Type B pancreatic cell (in vitro differentiated cells): ENCODE measurements at regions not wholly inside any gene's neighbourhood (a gene's known extent, or its start where the extent isn't known, plus 50 kb on each side); places are given as distances from the start of the nearest gene placed in this dataset.

Experiments used
- DNase-seq: peaks from one replicate; pipeline ENCODE4 v3.0.0; 2021; ENCODE audit warnings: mixed read lengths; ENCODE audit not compliant: unreplicated experiment; ENCODE audit errors: extremely low spot score
- H3K27ac Mint-ChIP-seq: 2 replicates; pipeline ENCODE4 v1.8.0; 2021; ENCODE audit warnings: mild to moderate bottlenecking, mixed read lengths
- H3K27me3 Mint-ChIP-seq: 2 replicates; pipeline ENCODE4 v1.8.0; 2021; ENCODE audit warnings: mixed read lengths
- H3K36me3 Mint-ChIP-seq: 2 replicates; pipeline ENCODE4 v1.8.0; 2021; ENCODE audit warnings: mixed read lengths
- H3K4me1 Mint-ChIP-seq: one replicate; pipeline ENCODE4 v1.8.0; 2021; ENCODE audit warnings: mixed read lengths; ENCODE audit not compliant: unreplicated experiment
- H3K4me3 Mint-ChIP-seq: 2 replicates; pipeline ENCODE4 v1.8.0; 2021; ENCODE audit warnings: mild to moderate bottlenecking, mixed read lengths
- H3K9me3 Mint-ChIP-seq: 2 replicates; pipeline ENCODE4 v1.8.0; 2021; ENCODE audit warnings: mixed read lengths
- CTCF ChIP-seq: fragments of 200-600 bp; sonication (generic); conservative IDR thresholded peaks from 2 replicates; pipeline ENCODE4 v1.5.0; 2021; ENCODE audit warnings: antibody characterized with exemption, mild to moderate bottlenecking

DNA sequence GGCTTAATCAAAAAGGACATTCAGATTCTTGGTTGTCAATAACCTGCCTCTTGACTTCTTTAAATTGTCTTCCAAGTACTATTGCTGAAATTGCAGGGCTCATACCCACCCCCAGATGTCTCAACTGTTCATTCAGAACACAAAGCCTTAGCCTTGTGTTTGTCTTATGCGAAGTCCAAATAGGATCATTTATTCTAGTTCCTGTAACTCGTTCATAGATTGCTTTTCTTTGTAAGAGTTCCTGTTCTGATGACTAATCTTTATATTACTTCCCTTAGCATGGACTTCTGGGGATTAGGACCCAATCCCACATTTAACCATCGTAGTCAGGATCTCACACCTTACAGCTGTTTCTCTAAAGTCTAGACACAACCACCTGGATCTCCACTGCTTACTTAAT lies 226.0 kb downstream of the VEGFC start:
- Mint-ChIP-seq H3K4me1 (no peaks in the 10 kb centered on the region), H3K27ac (no peak overlapping the region), H3K4me3 (no peak overlapping the region), H3K36me3 (no peaks in the 10 kb centered on the region), H3K27me3 (peaks cover 6% of the 10 kb centered on the region), H3K9me3 (no peaks in the 10 kb centered on the region)
- no peak for DNase-seq
- no peak for TF ChIP-seq CTCF

GRCh38 chr4:176568238-176568637 lies 224.5 kb downstream of the VEGFC start:
- TF ChIP-seq CTCF = no peak
- Mint-ChIP-seq H3K4me1 (no peaks in the 10 kb centered on the region), H3K9me3 (no peaks in the 10 kb centered on the region), H3K36me3 (no peaks in the 10 kb centered on the region), H3K4me3 (no peak overlapping the region), H3K27me3 (peaks cover 3% of the 10 kb centered on the region), H3K27ac (no peak overlapping the region)
- DNase-seq = no peak

DNA sequence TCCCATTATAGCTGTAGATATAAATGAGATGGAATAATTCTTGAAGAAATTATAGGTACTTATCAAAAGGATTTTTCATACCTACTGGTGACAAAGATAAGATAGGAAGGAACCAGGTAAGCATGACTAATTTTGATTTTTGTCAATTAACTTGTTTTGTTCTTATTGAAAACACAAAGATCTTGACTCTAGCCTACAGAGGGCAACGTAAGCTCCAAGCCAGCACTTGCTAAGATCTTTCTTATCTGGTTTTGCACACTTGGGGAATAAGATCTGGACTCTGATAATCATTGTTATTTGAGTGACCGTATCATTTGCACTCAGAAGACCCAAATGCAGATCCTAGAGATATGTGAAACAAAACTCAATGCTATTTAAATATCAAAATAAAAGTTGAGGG lies 223.4 kb downstream of the VEGFC start:
- DNase-seq = no peak
- no peaks in the 10 kb centered on the region for H3K36me3 Mint-ChIP-seq
- no peak overlapping the region for H3K27ac Mint-ChIP-seq
- H3K9me3 Mint-ChIP-seq = no peaks in the 10 kb centered on the region
- no peak for TF ChIP-seq CTCF
- peaks cover 9% of the 10 kb centered on the region for H3K27me3 Mint-ChIP-seq
- no peak overlapping the region for H3K4me3 Mint-ChIP-seq
- no peaks in the 10 kb centered on the region for H3K4me1 Mint-ChIP-seq

- Mint-ChIP-seq H3K36me3 (no peaks in the 10 kb centered on the region), H3K4me1 (no peaks in the 10 kb centered on the region), H3K27me3 (peaks cover 13% of the 10 kb centered on the region), H3K27ac (no peak overlapping the region), H3K4me3 (no peak overlapping the region), H3K9me3 (no peaks in the 10 kb centered on the region)
- no peak for DNase-seq
- TF ChIP-seq CTCF = no peak
These were observed 221.5 kb downstream of the VEGFC start for GRCh38 chr4:176571206-176571605.

GRCh38 chr4:176575141-176575730 lies 217.5 kb downstream of the VEGFC start:
- H3K9me3 Mint-ChIP-seq = no peaks in the 10 kb centered on the region
- DNase-seq = no peak
- H3K36me3 Mint-ChIP-seq = no peaks in the 10 kb centered on the region
- no peaks in the 10 kb centered on the region for H3K4me1 Mint-ChIP-seq
- H3K4me3 Mint-ChIP-seq = no peak overlapping the region
- TF ChIP-seq CTCF = no peak
- H3K27me3 Mint-ChIP-seq = peaks cover 10% of the 10 kb centered on the region
- H3K27ac Mint-ChIP-seq = no peak overlapping the region

DNA sequence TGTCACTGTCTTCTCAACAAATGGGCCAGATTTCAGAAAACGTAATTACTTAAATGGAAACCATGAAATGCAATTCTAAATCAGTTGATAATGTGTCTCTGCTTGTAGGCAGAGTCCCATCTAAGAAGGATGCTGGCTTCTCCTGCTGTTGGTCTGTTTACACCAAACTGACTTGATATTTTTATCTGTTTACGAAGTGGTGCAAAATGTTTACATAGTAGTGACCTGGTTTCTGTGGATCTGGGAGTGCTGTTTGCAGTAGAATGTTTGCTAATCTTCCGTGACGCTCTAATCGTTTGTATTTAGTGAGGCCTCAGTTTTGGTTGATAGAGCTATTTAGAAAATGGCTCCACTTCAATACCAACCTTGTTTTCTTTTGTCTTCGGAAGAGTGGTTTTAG lies 213.5 kb downstream of the VEGFC start:
- Mint-ChIP-seq H3K27ac (no peak overlapping the region), H3K36me3 (no peaks in the 10 kb centered on the region), H3K9me3 (no peaks in the 10 kb centered on the region), H3K27me3 (peaks cover 4% of the 10 kb centered on the region), H3K4me3 (no peak overlapping the region), H3K4me1 (no peaks in the 10 kb centered on the region)
- no peak for TF ChIP-seq CTCF
- DNase-seq = no peak
